ENCODE measurements at regions not wholly inside any gene's neighbourhood (a gene's known extent, or its start where the extent isn't known, plus 50 kb on each side); places are given as distances from the start of the nearest gene placed in this dataset.

DNA sequence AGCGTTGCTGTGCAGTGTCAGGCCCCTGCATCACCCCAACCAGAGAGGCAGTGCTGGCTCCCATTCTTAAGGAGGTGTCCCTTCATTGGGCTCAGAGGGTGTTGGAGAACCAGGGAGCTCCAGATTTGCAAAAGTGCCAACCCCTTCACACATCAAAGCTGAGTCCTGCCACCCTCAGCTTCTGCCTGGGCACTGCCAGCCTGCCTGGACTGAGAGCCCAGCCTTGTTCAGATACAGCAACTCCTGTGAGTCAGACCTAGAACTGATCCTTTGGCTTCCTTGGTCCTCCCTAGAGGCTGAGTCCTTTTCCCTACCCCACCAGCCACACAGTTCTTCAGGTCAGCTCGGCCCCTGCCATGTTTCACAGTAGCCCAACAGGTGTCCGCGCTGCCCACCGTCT is 424.9 kb upstream of the MYT1L start:
- no peak overlapping the region for H2AFZ ChIP-seq (ENCODE audit: low read depth, low read length, poor library complexity, severe bottlenecking)
- no peaks in the 10 kb centered on the region for H4K20me1 ChIP-seq (ENCODE audit: insufficient read depth)
- no peaks in the 10 kb centered on the region for H3K9me2 ChIP-seq (ENCODE audit: insufficient read depth)
- no peak overlapping the region for H3K4me2 ChIP-seq (ENCODE audit: low read length)
- H3K27ac ChIP-seq (ENCODE audit: low read depth, low read length) = no peak overlapping the region
- no peaks in the 10 kb centered on the region for H3K36me3 ChIP-seq (ENCODE audit: control insufficient read depth in 1 of 2, insufficient read depth in 2 of 2, low read length in 2 of 2)
- H3K9me3 ChIP-seq (ENCODE audit: control insufficient read depth in 1 of 2, insufficient read depth in 1 of 2, low read depth in 1 of 2, low read length in 2 of 2) = no peaks in the 10 kb centered on the region
- ATAC-seq = no peak
- intact Hi-C loops (cut with micrococcal nuclease) = no loop called here
- peaks cover 10% of the 10 kb centered on the region for H3K27me3 ChIP-seq (ENCODE audit: insufficient read depth, low read length)
- no peaks in the 10 kb centered on the region for H3K79me2 ChIP-seq (ENCODE audit: insufficient read depth, low read length)
- DNase-seq (ENCODE audit: low read depth, low spot score) = no peak
- ChIA-PET RAD21 (ENCODE audit: low non-redundant PET in 1 of 2, low total read pairs in 2 of 2, uncharacterized antibody in 2 of 2, unreplicated experiment in 2 of 2) (no interaction called here), POLR2A (no interaction called here), CTCF (no interaction called here)
- no peak overlapping the region for H3K4me3 ChIP-seq (replicated peaks in 1 of 2; ENCODE audit: low read depth in 1 of 2, low read length in 2 of 2)
- TF ChIP-seq SRF (IDR thresholded peaks at IDR 0.05; ENCODE audit: low read depth) (no peak), YY1 (IDR thresholded peaks at IDR 0.05; ENCODE audit: extremely low read depth, insufficient replicate concordance, low read depth, low read length) (no peak)
- no peak overlapping the region for H3K9ac ChIP-seq (ENCODE audit: low read length)
- H3K4me1 ChIP-seq (ENCODE audit: control insufficient read depth in 1 of 2, insufficient read depth in 2 of 2, low read length in 2 of 2) = no peaks in the 10 kb centered on the region
- no TSS peak for BruUV-seq (replicated peaks)

- CTCF ChIA-PET = no interaction called here
- POLR2A ChIA-PET = no interaction called here
- ATAC-seq = no peak
- TF ChIP-seq CTCF (IDR thresholded peaks at IDR 0.05 in 2 of 3, conservative IDR thresholded peaks at IDR 0.05 in 1 of 3; ENCODE audit: borderline replicate concordance in 1 of 3, insufficient read depth in 1 of 3, low read depth in 2 of 3, low read length in 2 of 3) (no peak), REST (IDR thresholded peaks at IDR 0.05; ENCODE audit: low read depth) (no peak), FOSL1 (IDR thresholded peaks at IDR 0.05; ENCODE audit: low read depth) (no peak), ZNF274 (IDR thresholded peaks at IDR 0.05; ENCODE audit: low read depth, low read length) (no peak), ZFX (IDR thresholded peaks at IDR 0.05) (no peak), EZH2 (IDR thresholded peaks at IDR 0.05) (no peak), EZH2phosphoT487 (IDR thresholded peaks at IDR 0.05; ENCODE audit: borderline replicate concordance) (no peak), SP1 (IDR thresholded peaks at IDR 0.05; ENCODE audit: low read depth) (no peak), SRF (IDR thresholded peaks at IDR 0.05; ENCODE audit: low read depth) (no peak), EGR1 (IDR thresholded peaks at IDR 0.05; ENCODE audit: low read depth) (no peak), SIN3A (IDR thresholded peaks at IDR 0.05; ENCODE audit: low read depth) (no peak), TCF7L2 (IDR thresholded peaks at IDR 0.05; ENCODE audit: borderline replicate concordance, extremely low read depth, insufficient read depth, insufficient read length) (no peak), YY1 (IDR thresholded peaks at IDR 0.05; ENCODE audit: extremely low read depth, insufficient replicate concordance, low read depth, low read length) (no peak), RAD21 (IDR thresholded peaks at IDR 0.05; ENCODE audit: low read depth) (no peak), CBX3 (IDR thresholded peaks at IDR 0.05; ENCODE audit: low read depth) (no peak)
- TF ChIP-seq, protein P1, sequence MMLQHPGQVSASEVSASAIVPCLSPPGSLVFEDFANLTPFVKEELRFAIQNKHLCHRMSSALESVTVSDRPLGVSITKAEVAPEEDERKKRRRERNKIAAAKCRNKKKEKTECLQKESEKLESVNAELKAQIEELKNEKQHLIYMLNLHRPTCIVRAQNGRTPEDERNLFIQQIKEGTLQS (IDR thresholded peaks at IDR 0.05) = no peak
- TF ChIP-seq, protein P2, sequence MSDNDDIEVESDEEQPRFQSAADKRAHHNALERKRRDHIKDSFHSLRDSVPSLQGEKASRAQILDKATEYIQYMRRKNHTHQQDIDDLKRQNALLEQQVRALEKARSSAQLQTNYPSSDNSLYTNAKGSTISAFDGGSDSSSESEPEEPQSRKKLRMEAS (IDR thresholded peaks at IDR 0.05) = no peak
Observed at GRCh38 chr2:2754940-2755339, 423.9 kb upstream of the MYT1L start.

More at GRCh38 chr2:2754940-2755339, 423.9 kb upstream of the MYT1L start:
- DNase-seq (ENCODE audit: low read depth, low spot score) = no peak
- intact Hi-C loops (cut with micrococcal nuclease) = no loop called here
- H3K27me3 ChIP-seq (ENCODE audit: insufficient read depth, low read length) = peaks cover 10% of the 10 kb centered on the region
- no peak overlapping the region for H2AFZ ChIP-seq (ENCODE audit: low read depth, low read length, poor library complexity, severe bottlenecking)
- H3K9me2 ChIP-seq (ENCODE audit: insufficient read depth) = no peaks in the 10 kb centered on the region
- H3K4me3 ChIP-seq (replicated peaks in 1 of 2; ENCODE audit: low read depth in 1 of 2, low read length in 2 of 2) = no peak overlapping the region
- no peaks in the 10 kb centered on the region for H3K4me1 ChIP-seq (ENCODE audit: control insufficient read depth in 1 of 2, insufficient read depth in 2 of 2, low read length in 2 of 2)
- H3K36me3 ChIP-seq (ENCODE audit: control insufficient read depth in 1 of 2, insufficient read depth in 2 of 2, low read length in 2 of 2) = no peaks in the 10 kb centered on the region
- RAD21 ChIA-PET (ENCODE audit: low non-redundant PET in 1 of 2, low total read pairs in 2 of 2, uncharacterized antibody in 2 of 2, unreplicated experiment in 2 of 2) = no interaction called here
- H3K9me3 ChIP-seq (ENCODE audit: control insufficient read depth in 1 of 2, insufficient read depth in 1 of 2, low read depth in 1 of 2, low read length in 2 of 2) = no peaks in the 10 kb centered on the region
- no peaks in the 10 kb centered on the region for H4K20me1 ChIP-seq (ENCODE audit: insufficient read depth)
- no peaks in the 10 kb centered on the region for H3K79me2 ChIP-seq (ENCODE audit: insufficient read depth, low read length)
- no peak overlapping the region for H3K9ac ChIP-seq (ENCODE audit: low read length)
- no peak overlapping the region for H3K4me2 ChIP-seq (ENCODE audit: low read length)
- no TSS peak for BruUV-seq (replicated peaks)
- no peak overlapping the region for H3K27ac ChIP-seq (ENCODE audit: low read depth, low read length)

Measured in HCT116 (cell line).